ENCODE measurements at regions not wholly inside any gene's neighbourhood (a gene's known extent, or its start where the extent isn't known, plus 50 kb on each side); places are given as distances from the start of the nearest gene placed in this dataset.

GRCh38 chr15:88403351-88403791 is 63.8 kb downstream of the MRPL46 start:
- no peak overlapping the region for H3K4me3 ChIP-seq (ENCODE audit: low read length)

GRCh38 chr15:88401996-88402656 is 65.1 kb downstream of the MRPL46 start:
- no peak for TF ChIP-seq CTCF (conservative IDR thresholded peaks at IDR 0.05; ENCODE audit: low read length)
- H3K4me3 ChIP-seq (ENCODE audit: low read length), result no peak overlapping the region

More at GRCh38 chr15:88403351-88403791, 63.8 kb downstream of the MRPL46 start:
- no peak for TF ChIP-seq CTCF (conservative IDR thresholded peaks at IDR 0.05; ENCODE audit: low read length)
- DNase-seq (ENCODE audit: low read depth), result no peak

GRCh38 chr15:88401251-88401995 is 65.8 kb downstream of the MRPL46 start:
- no peak for TF ChIP-seq CTCF (conservative IDR thresholded peaks at IDR 0.05; ENCODE audit: low read length)
- no peak overlapping the region for H3K4me3 ChIP-seq (ENCODE audit: low read length)
- DNase-seq (ENCODE audit: low read depth), result no peak

More at GRCh38 chr15:88401996-88402656, 65.1 kb downstream of the MRPL46 start:
- no peak for DNase-seq (ENCODE audit: low read depth)

GRCh38 chr15:88400591-88401250 is 66.5 kb downstream of the MRPL46 start:
- no peak overlapping the region for H3K4me3 ChIP-seq (ENCODE audit: low read length)
- no peak for TF ChIP-seq CTCF (conservative IDR thresholded peaks at IDR 0.05; ENCODE audit: low read length)
- no peak for DNase-seq (ENCODE audit: low read depth)

GRCh38 chr15:88400084-88400483 is 67.1 kb downstream of the MRPL46 start:
- TF ChIP-seq CTCF (conservative IDR thresholded peaks at IDR 0.05; ENCODE audit: low read length), result no peak
- no peak for DNase-seq (ENCODE audit: low read depth)
- no peak overlapping the region for H3K4me3 ChIP-seq (ENCODE audit: low read length)

GRCh38 chr15:88399021-88399685 is 68.0 kb downstream of the MRPL46 start:
- no peak for TF ChIP-seq CTCF (conservative IDR thresholded peaks at IDR 0.05; ENCODE audit: low read length)
- no peak overlapping the region for H3K4me3 ChIP-seq (ENCODE audit: low read length)
- DNase-seq (ENCODE audit: low read depth), result no peak
